ENCODE measurements at regions not wholly inside any gene's neighbourhood (a gene's known extent, or its start where the extent isn't known, plus 50 kb on each side); places are given as distances from the start of the nearest gene placed in this dataset.

GRCh38 chr3:140842984-140843649 is 98.5 kb upstream of the SLC25A36 start (continued):
- TF ChIP-seq E2F1 (CRISPR knock-in tag; IDR thresholded peaks at IDR 0.05), result no peak
- TF ChIP-seq GLI4 (CRISPR knock-in tag; IDR thresholded peaks at IDR 0.05; ENCODE audit: borderline replicate concordance), result no peak
- no peak for TF ChIP-seq TFE3 (CRISPR knock-in tag; IDR thresholded peaks at IDR 0.05)
- no peak for TF ChIP-seq ZNF709 (CRISPR knock-in tag; IDR thresholded peaks at IDR 0.05)
- no peak for TF ChIP-seq ZNF552 (CRISPR knock-in tag; IDR thresholded peaks at IDR 0.05; ENCODE audit: borderline replicate concordance)
- no peak for TF ChIP-seq HOXA3 (CRISPR knock-in tag; IDR thresholded peaks at IDR 0.05)

GRCh38 chr3:140843656-140844055 is 98.0 kb upstream of the SLC25A36 start:
- peaks cover 0 to 3% of the 10 kb centered on the region in 2 experiments; a peak in 2 of 5 replicates for H3K27me3 ChIP-seq (ENCODE audit: control insufficient read depth in 1 of 2, insufficient read depth in 2 of 2, low read length in 2 of 2)
- H3K4me3 ChIP-seq (replicated peaks in 1 of 3; ENCODE audit: insufficient read depth in 1 of 3, low read depth in 2 of 3, low read length in 3 of 3), result no peak overlapping the region
- intact Hi-C loops (cut with micrococcal nuclease; ENCODE audit: unreplicated experiment) (no loop called here), in situ Hi-C loops (cut with HindIII; ENCODE audit: extremely low pct_ligation_motif_present, low pct_unique_long_range_greater_than_20kb) (no loop called here)
- DNase-seq (ENCODE audit: low spot score) (no peak), FAIRE-seq (no peak), ATAC-seq (no peak)
- no peaks in the 10 kb centered on the region for H3K36me3 ChIP-seq (replicated peaks in 1 of 2; ENCODE audit: control insufficient read depth in 1 of 2, insufficient read depth in 2 of 2, low read length in 2 of 2)
- H3K9me3 ChIP-seq (ENCODE audit: low read length), result no peaks in the 10 kb centered on the region
- CTCF ChIA-PET (ENCODE audit: low intra/inter-chr PET ratio, low total read pairs), result no interaction called here
- H3K9ac ChIP-seq (ENCODE audit: insufficient read depth, low read depth, low read length), result no peak overlapping the region
- no peak overlapping the region for H2AFZ ChIP-seq (ENCODE audit: low read length)
- H3K79me2 ChIP-seq (ENCODE audit: insufficient read depth, low read length), result no peaks in the 10 kb centered on the region
- 33% methylated on average over 3 of the region's 3 CpGs for WGBS (ENCODE audit: low lambda C conversion rate)
- H3K4me2 ChIP-seq (ENCODE audit: low read depth, low read length), result no peak overlapping the region
- no peaks in the 10 kb centered on the region for H3K4me1 ChIP-seq (ENCODE audit: insufficient read depth, low read length)
- POLR2A ChIA-PET, result no interaction called here
- no peaks in the 10 kb centered on the region for H4K20me1 ChIP-seq (ENCODE audit: insufficient read depth, low read length)
- TF ChIP-seq PBX3 (CRISPR knock-in tag; IDR thresholded peaks at IDR 0.05; ENCODE audit: borderline replicate concordance), result no peak
- TF ChIP-seq SAP130 (CRISPR knock-in tag; IDR thresholded peaks at IDR 0.05; ENCODE audit: low read depth), result no peak
- no peak for TF ChIP-seq ZNF33B (CRISPR knock-in tag; IDR thresholded peaks at IDR 0.05)
- TF ChIP-seq RARG (CRISPR knock-in tag; IDR thresholded peaks at IDR 0.05; ENCODE audit: low read depth), result no peak
- TF ChIP-seq E2F2 (CRISPR knock-in tag; IDR thresholded peaks at IDR 0.05; ENCODE audit: borderline replicate concordance), result no peak
- no peak for TF ChIP-seq SOX6 (IDR thresholded peaks at IDR 0.05)
- no peak for TF ChIP-seq SOX6 (CRISPR knock-in tag; IDR thresholded peaks at IDR 0.05)
- BruUV-seq (replicated peaks), result no TSS peak
- H3K27ac ChIP-seq (ENCODE audit: extremely low read length, insufficient read depth, low read length), result no peak overlapping the region
